ENCODE measurements at regions not wholly inside any gene's neighbourhood (a gene's known extent, or its start where the extent isn't known, plus 50 kb on each side); places are given as distances from the start of the nearest gene placed in this dataset.

DNA sequence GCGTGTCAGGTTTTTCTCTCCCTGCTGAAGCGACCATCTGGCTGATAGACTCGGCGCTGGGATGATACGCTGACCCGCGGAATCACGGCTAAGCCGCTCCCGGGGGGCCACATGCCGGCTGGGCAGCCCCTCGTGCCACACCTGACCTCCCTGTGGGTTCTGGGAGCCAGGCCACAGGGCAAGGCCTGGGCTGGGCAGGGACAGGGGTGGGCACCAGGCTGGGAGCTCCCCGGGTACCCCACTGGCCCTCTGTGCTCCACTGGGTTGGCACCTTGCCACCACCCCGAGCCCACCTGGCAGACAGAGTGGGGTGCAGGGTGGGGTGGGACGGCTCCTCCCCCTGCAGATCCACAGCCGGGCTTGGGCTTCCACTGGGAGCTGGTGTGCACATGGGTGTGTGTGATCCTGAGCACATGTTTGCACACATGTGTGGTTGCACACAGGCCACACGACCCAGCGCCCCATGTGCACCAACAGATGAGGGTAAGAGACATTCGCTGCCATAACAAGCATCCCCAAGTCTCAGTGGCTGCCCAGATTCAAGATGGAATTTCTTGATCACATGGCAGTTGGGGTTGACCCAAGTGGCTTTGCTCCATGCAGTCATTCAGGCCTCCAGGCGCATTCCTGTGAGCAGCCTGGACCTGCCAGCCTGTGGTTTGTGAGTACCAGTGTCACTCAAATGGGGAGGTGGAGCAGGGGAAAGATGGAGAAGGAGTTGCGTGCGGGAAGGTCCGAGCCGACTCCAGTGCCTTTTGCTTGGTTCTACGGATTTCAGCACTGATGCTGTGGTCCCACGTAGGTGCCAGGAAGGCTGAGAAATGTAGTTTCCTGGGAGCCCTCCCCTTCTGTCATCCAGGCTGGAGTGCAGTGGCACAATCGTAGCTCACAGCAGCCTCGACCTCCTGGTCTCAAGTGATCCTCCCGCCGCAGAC is 79.7 kb downstream of the UNCX start:
- intact Hi-C loops (cut with DNase I; ENCODE audit: low total_unique reads), result no loop called here
- WGBS, 2 donors (ENCODE audit: low coverage in 1 of 2), result 82 to 89% methylated on average over 4 to 30 of the region's 30 CpGs
- Histone ChIP-seq H3K9me3 (no peaks in the 10 kb centered on the region), H3K36me3 (no peaks in the 10 kb centered on the region), H3K4me3 (no peak overlapping the region), H3K4me1 (no peaks in the 10 kb centered on the region), H3K27me3 (no peaks in the 10 kb centered on the region), H3K27ac (no peak overlapping the region)
- TF ChIP-seq, protein P1, sequence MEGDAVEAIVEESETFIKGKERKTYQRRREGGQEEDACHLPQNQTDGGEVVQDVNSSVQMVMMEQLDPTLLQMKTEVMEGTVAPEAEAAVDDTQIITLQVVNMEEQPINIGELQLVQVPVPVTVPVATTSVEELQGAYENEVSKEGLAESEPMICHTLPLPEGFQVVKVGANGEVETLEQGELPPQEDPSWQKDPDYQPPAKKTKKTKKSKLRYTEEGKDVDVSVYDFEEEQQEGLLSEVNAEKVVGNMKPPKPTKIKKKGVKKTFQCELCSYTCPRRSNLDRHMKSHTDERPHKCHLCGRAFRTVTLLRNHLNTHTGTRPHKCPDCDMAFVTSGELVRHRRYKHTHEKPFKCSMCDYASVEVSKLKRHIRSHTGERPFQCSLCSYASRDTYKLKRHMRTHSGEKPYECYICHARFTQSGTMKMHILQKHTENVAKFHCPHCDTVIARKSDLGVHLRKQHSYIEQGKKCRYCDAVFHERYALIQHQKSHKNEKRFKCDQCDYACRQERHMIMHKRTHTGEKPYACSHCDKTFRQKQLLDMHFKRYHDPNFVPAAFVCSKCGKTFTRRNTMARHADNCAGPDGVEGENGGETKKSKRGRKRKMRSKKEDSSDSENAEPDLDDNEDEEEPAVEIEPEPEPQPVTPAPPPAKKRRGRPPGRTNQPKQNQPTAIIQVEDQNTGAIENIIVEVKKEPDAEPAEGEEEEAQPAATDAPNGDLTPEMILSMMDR (IDR thresholded peaks at IDR 0.05), result no peak
- TF ChIP-seq EP300 (IDR thresholded peaks at IDR 0.05; ENCODE audit: low read depth), result no peak
- TF ChIP-seq POLR2AphosphoS5 (IDR thresholded peaks at IDR 0.05), result no peak
- TF ChIP-seq POLR2A (IDR thresholded peaks at IDR 0.05), result no peak
- in situ Hi-C loops (cut with MboI; ENCODE audit: low pct_ligation_motif_present in 1 of 4, low pct_unique_long_range_greater_than_20kb in 1 of 4, low sequenced_read_pairs in 3 of 4), result no loop called here
- DNase-seq, result no peak

DNA sequence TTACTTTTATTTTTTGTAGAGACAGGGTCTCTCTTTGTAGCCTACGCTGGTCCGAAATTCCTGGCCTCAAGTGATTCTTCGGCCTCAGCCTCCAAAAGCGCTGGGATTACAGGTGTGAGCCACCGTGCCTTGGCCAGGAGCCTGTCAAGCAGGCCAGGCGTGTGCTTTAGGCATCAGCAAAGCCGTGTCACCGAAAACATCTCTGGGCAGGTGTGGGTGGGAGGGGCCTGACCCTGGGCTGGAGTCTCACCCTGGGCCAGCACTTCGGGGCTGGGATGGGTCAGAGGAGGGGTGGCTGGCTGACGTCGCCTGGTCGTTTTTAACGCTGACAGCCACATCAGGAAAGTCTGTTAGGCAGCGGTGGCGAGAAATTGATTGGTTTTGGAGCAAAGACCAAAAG is 80.9 kb downstream of the UNCX start:
- no peaks in the 10 kb centered on the region for H3K9me3 ChIP-seq
- no peaks in the 10 kb centered on the region for H3K27me3 ChIP-seq
- intact Hi-C loops (cut with DNase I; ENCODE audit: low total_unique reads) (no loop called here), in situ Hi-C loops (cut with MboI; ENCODE audit: low pct_ligation_motif_present in 1 of 4, low pct_unique_long_range_greater_than_20kb in 1 of 4, low sequenced_read_pairs in 3 of 4) (no loop called here)
- no peak overlapping the region for H3K4me3 ChIP-seq
- H3K27ac ChIP-seq, result no peak overlapping the region
- H3K4me1 ChIP-seq, result no peaks in the 10 kb centered on the region
- DNase-seq, result no peak
- 47 to 74% methylated on average over 3 to 15 of the region's 15 CpGs for WGBS, 2 donors (ENCODE audit: low coverage in 1 of 2)
- TF ChIP-seq EP300 (IDR thresholded peaks at IDR 0.05; ENCODE audit: low read depth) (no peak), POLR2AphosphoS5 (IDR thresholded peaks at IDR 0.05) (no peak), POLR2A (IDR thresholded peaks at IDR 0.05) (no peak)
- TF ChIP-seq, protein P1 (IDR thresholded peaks at IDR 0.05), result no peak
- H3K36me3 ChIP-seq, result no peaks in the 10 kb centered on the region

DNA sequence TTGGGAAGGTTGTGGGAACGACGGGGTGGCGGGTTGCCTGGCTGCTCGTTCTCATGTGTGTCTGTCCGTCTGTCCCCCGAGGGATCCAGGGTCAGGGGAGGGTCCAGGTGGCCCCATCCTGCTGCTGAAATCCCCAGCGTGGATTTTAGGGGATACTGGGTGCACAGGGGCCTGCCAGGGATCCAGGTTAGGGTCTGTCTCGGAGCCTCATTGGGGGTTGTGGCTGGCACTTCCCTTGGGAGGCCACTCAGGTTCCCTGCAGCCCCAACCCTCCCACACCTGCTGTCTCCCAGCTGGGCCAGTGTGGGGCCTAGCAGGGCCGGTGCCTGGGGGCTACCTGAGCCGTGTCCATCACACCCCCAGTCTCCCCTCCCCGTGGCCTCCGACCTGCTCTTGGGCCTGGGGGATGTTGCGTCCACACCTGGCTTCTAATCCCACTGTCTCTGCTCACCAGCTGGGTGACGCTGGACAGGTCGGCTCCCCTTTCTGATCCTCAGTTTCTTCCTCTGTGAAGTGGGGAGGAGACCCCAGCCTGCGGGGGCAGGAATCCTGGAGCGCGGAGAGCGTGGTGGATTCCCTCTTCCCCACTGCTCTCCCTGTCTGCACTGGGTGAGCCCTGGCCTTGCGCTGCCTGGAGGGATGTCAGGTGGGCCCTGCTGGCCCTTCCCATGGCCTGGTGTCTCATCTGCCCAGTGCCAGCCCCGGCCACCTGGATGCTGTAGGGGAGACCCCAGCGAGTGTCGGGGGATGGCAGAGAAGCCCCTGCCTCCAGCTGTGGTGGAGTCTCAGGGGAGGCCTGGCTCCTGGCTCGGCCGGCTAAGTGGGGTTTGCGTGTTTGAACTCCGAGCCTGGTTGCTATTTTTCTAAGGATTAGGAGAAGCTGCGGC is 81.6 kb downstream of the UNCX start:
- Histone ChIP-seq H3K4me1 (no peaks in the 10 kb centered on the region), H3K27me3 (no peaks in the 10 kb centered on the region), H3K9me3 (no peaks in the 10 kb centered on the region), H3K27ac (no peak overlapping the region), H3K36me3 (no peaks in the 10 kb centered on the region), H3K4me3 (no peak overlapping the region)
- in situ Hi-C loops (cut with MboI; ENCODE audit: low pct_ligation_motif_present in 1 of 4, low pct_unique_long_range_greater_than_20kb in 1 of 4, low sequenced_read_pairs in 3 of 4) (no loop called here), intact Hi-C loops (cut with DNase I; ENCODE audit: low total_unique reads) (no loop called here)
- DNase-seq, result no peak
- TF ChIP-seq, protein P1 (IDR thresholded peaks at IDR 0.05), result no peak
- TF ChIP-seq POLR2AphosphoS5 (IDR thresholded peaks at IDR 0.05) (no peak), EP300 (IDR thresholded peaks at IDR 0.05; ENCODE audit: low read depth) (no peak), POLR2A (IDR thresholded peaks at IDR 0.05) (no peak)
- 56 to 76% methylated on average over 5 to 25 of the region's 28 CpGs for WGBS, 2 donors (ENCODE audit: low coverage in 1 of 2)

DNA sequence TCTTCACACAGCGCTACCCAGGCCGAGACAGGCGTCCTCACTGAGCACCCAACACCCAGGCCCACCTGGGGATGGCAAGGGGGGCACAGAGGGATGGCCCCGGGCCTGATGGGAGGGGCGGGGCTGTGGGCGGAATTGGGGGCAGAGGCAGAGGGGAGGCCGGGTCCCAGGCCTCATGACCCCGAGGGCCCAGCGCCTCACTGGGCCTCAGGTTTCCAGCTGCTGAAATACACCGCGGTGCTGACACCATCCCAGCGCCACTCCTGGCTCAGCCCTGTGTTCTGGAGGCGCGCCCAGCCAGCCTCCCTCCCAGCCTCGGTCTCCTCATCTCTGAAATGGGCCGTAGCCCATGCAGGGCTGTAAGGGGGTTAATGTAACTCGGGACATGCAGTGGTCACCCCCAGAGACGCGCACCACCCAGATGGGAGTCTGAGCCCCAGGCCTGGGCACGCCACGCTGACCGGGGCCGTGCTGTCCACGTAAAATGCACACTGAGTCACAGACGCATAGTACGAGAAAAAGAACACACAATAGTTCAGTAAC is 82.3 kb downstream of the UNCX start:
- intact Hi-C loops (cut with DNase I; ENCODE audit: low total_unique reads), result no loop called here
- no peak overlapping the region for H3K4me3 ChIP-seq
- no peak for DNase-seq
- no peaks in the 10 kb centered on the region for H3K36me3 ChIP-seq
- TF ChIP-seq, protein P1 (IDR thresholded peaks at IDR 0.05), result no peak
- TF ChIP-seq POLR2A (IDR thresholded peaks at IDR 0.05), result no peak
- no peak for TF ChIP-seq POLR2AphosphoS5 (IDR thresholded peaks at IDR 0.05)
- no peak for TF ChIP-seq EP300 (IDR thresholded peaks at IDR 0.05; ENCODE audit: low read depth)
- no peaks in the 10 kb centered on the region for H3K27me3 ChIP-seq
- no peaks in the 10 kb centered on the region for H3K9me3 ChIP-seq
- 74 to 86% methylated on average over 3 to 23 of the region's 26 CpGs for WGBS, 2 donors (ENCODE audit: low coverage in 1 of 2)
- in situ Hi-C loops (cut with MboI; ENCODE audit: low pct_ligation_motif_present in 1 of 4, low pct_unique_long_range_greater_than_20kb in 1 of 4, low sequenced_read_pairs in 3 of 4), result no loop called here
- no peaks in the 10 kb centered on the region for H3K4me1 ChIP-seq
- no peak overlapping the region for H3K27ac ChIP-seq
